Sciatic nerve (tissue), 2 donors: ENCODE measurements at regions not wholly inside any gene's neighbourhood (a gene's known extent, or its start where the extent isn't known, plus 50 kb on each side); places are given as distances from the start of the nearest gene placed in this dataset.

ENCODE experiments used
- ATAC-seq: fragments of 200-7000 bp; cut with Tn5 transposase; one replicate; pipeline ENCODE4 v1.9.1; 2020; ENCODE audit warnings: mild to moderate bottlenecking, moderate library complexity
- DNase-seq: peaks from one replicate; pipeline ENCODE4 v3.0.0-alpha.2; 2020; ENCODE audit warnings: low spot score
- intact Hi-C: fragments of 100-400 bp; cut with DNase I; formaldehyde crosslinking; loops from one replicate; pipeline ENCODE4 v1.14.2; 2022
- donor health status: DM: no; HTN: no; CAD: no.
- donor health status: DM: no; HTN: no; CAD: no.

DNA sequence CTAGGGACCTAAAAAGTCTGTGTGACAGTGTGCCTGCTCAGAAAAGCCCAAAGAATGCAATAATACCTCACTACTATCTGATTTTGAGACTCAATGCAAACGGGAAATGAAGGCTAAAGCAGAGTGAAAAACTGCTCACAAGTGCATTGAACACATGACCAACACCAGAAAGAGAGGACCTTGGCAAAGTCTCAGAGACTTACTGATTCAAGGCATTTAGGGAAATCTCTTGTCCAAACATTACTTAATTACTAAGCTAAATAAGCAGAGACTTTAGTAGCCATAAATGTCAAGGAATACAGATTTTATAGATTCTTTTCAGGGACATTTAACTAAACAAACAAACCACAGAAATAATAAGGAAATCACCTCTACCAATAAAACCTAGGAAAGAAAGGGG is 916.0 kb downstream of the FSTL5 start:
- no peak for ATAC-seq
- intact Hi-C loops, result no loop called here

DNA sequence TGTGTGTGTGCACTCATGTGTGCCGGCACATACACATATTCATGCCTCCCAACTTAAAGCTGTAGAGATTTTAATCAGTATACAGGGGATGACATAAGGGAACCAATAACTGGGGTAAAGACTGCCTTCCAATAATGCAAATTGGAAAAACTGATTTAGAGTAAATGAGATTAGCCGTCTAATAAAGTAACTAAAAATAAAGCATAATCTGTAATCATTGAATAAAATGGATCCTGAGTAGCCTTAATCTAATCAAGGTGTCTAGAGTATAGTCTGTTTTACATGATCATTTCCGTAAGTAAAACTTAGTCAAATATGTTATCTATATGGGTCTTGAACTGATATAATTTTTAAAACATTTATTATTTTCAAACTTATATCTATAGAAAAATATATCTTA is 925.8 kb downstream of the FSTL5 start:
- ATAC-seq (no peak), DNase-seq (no peak)
- intact Hi-C loops, result no loop called here

More for the DNA sequence above, 916.0 kb downstream of the FSTL5 start:
- no peak for DNase-seq

GRCh38 chr4:161237495-161237894 is 926.3 kb downstream of the FSTL5 start:
- intact Hi-C loops, result no loop called here
- no peak for ATAC-seq
- no peak for DNase-seq

- no peak for ATAC-seq
- no peak for DNase-seq
- intact Hi-C loops, result no loop called here
These were observed 938.5 kb downstream of the FSTL5 start for GRCh38 chr4:161225327-161225726.

DNA sequence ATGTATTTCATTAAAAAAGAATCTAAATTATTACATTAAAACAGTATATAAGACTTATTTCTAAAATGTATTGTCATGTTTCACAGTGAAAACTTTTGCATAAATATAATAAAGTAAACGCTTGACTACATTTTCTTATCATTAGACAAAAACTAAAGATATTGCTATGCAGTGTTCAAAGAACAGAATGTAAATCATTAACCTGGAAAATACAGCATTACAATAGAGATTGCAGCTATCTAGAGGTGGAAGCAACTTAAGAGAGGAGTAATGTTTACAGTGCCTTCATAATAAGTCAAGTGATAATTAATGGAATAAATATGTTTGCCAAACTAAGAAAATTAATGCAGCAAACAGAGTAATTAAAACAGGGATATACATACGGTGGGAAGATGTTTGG is 940.9 kb downstream of the FSTL5 start:
- ATAC-seq (no peak), DNase-seq (no peak)
- intact Hi-C loops, result no loop called here

DNA sequence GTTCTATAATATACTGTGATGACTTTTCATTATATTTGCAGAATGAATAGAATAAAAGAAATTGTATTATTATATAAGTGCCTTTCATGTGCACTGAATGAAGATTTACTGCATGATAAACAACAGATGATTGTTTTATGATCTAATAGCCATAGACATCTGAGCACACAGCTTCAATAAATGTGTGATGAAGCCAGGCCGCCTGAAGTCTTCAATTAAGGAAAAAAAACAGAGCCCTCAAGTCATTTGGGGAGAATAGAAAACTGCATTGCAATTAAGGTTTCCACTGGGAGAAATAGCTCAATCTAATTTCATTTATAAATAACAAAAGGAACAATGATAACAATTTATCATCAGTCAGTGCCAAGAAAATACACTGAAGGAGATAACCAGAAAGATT is 955.2 kb downstream of the FSTL5 start:
- DNase-seq (no peak), ATAC-seq (no peak)
- intact Hi-C loops, result no loop called here

- no peak for DNase-seq
- no peak for ATAC-seq
- intact Hi-C loops, result no loop called here
These were observed 957.2 kb downstream of the FSTL5 start for GRCh38 chr4:161206528-161207080.

- ATAC-seq, result no peak
- intact Hi-C loops, result no loop called here
- DNase-seq, result no peak
These were observed 959.9 kb downstream of the FSTL5 start for GRCh38 chr4:161203865-161204264.

DNA sequence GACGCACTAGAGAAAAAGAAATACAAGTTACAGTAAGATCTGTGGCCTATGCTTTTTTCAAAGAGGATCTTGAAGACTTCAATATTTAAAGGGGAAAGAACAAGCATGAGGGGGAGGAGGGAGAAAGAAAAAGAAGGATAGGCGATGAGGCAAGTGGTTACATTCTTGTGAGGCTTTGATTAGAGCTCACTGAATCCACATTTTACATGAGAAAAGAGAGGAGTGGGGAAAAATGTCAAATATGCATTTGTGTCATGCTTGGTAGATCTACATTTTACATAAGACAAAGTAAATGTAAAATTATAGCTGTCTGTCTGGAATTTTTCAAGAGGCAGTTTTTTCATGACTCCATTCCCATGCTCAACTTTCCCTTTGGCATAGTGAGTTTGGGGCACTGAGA is 965.9 kb downstream of the FSTL5 start:
- no peak for DNase-seq
- intact Hi-C loops, result no loop called here
- no peak for ATAC-seq

DNA sequence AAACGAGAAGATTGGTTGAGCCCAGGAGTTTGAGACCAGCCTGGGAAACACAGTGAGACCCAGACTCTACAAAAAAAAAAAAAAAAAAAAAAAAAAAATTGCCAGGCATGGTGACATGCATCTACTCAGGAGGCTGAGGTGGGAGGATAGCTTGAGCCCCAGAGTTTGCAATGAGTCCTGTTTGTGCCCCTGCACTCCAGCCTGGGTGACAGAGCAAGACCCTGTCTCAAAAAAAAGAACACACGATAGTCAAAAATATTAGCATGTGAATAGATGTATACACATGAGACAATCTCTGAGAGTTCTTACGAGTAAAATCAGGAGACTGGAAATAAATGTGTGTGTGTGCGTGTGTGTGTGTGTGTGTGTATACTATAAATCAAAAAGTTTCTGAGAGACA is 966.3 kb downstream of the FSTL5 start:
- ATAC-seq (no peak), DNase-seq (no peak)
- intact Hi-C loops, result no loop called here

GRCh38 chr4:161189286-161190134 is 974.3 kb downstream of the FSTL5 start:
- no peak for DNase-seq
- intact Hi-C loops, result no loop called here

GRCh38 chr4:161188578-161188977 is 975.2 kb downstream of the FSTL5 start:
- intact Hi-C loops, result no loop called here
- ATAC-seq, result no peak
- DNase-seq, result no peak

More at GRCh38 chr4:161189286-161190134, 974.3 kb downstream of the FSTL5 start:
- ATAC-seq, result no peak

DNA sequence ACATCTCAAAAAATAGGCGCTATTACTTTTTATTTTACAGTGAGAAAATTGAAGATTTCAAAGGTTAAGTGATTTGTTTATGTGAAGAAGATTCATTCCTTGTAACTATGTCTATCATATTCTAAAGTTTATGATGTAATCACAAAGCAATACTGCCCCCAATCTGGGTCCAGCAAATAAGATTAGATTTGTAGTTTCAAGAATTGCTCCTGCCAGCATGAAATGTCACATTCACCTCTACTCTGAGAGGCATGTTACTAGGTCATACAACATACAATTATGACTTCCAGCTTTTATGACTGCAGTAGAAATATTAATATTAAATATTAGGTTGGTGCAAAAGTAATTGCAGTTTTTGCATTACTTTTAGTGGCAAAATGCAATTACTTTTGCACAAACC is 976.2 kb downstream of the FSTL5 start:
- intact Hi-C loops, result no loop called here

GRCh38 chr4:161186750-161187149 is 977.0 kb downstream of the FSTL5 start:
- intact Hi-C loops, result no loop called here
- ATAC-seq (no peak), DNase-seq (no peak)

More for the DNA sequence above, 976.2 kb downstream of the FSTL5 start:
- ATAC-seq (no peak), DNase-seq (no peak)

- DNase-seq, result no peak
- intact Hi-C loops, result no loop called here
- ATAC-seq, result no peak
These were observed 977.8 kb downstream of the FSTL5 start for GRCh38 chr4:161186012-161186411.

GRCh38 chr4:161183729-161184128 is 980.1 kb downstream of the FSTL5 start:
- no peak for DNase-seq
- intact Hi-C loops, result no loop called here
- ATAC-seq, result no peak

DNA sequence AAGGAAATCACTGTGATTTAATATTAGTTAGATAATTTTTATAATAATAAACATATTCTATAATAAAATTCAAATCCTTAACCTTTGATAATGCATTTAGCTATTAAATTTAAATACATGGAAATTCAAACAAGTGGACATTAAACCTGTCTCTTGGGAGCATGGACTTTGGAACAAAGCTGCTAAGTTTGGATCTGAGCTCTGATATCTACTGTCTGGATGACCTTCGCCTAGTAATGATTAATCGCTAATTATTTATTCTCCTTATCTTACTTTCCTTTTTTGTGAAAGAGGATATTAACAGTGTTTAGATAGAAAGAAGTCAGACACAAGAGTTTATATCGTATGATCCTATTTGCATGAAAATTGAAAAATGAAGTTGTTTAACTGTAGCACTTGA is 980.9 kb downstream of the FSTL5 start:
- DNase-seq, result no peak
- no peak for ATAC-seq
- intact Hi-C loops, result no loop called here

DNA sequence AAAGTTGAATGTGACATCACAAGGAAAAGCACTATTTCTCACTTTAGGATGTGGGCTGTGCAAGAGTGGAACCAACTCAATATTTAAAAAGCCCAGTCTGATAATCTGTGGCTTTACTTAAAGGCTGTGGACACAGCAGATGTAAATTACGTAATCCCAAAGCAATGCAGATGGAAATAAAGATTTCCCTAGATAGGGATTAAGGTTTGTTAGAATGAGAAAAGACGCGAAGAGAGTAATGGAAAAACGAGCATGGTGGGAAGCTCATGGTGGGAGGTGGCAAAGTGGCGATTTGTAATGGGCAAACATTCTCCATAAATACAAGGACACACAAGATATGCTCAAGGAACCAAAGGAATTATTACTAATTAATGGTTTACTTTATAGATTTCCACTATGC is 985.5 kb downstream of the FSTL5 start:
- intact Hi-C loops, result no loop called here
- ATAC-seq (no peak), DNase-seq (no peak)

GRCh38 chr4:161172396-161173026 is 991.3 kb downstream of the FSTL5 start:
- intact Hi-C loops, result no loop called here
- no peak for DNase-seq

DNA sequence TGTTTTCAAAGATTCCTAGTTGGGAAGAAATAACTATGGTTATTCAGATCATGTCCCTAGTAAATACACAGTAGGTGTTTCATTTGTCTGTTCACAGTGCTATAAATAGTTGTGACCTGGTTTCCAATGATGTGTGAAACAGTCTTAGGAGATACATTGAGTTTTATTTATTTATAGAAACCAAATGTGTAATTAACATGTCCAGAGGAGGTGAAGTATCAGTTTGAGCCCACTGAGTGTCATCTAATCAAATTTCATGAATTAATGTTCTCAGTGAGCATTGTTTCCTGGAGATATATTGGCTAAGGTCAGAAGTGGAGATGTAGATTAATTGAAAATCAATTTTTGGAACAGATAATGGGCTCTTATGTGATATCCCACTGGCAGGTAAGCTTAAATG is 996.3 kb downstream of the FSTL5 start:
- intact Hi-C loops, result no loop called here
- ATAC-seq, result no peak

More at GRCh38 chr4:161172396-161173026, 991.3 kb downstream of the FSTL5 start:
- ATAC-seq, result no peak

More for the DNA sequence above, 996.3 kb downstream of the FSTL5 start:
- no peak for DNase-seq
